Stimulated activated CD4-positive, alpha-beta T cell treated with anti-CD3 and anti-CD28 coated beads, Interleukin-1b, Interleukin-23, amount 100 ng/mL, for 1 hour (primary cell): ENCODE measurements at regions not wholly inside any gene's neighbourhood (a gene's known extent, or its start where the extent isn't known, plus 50 kb on each side); places are given as distances from the start of the nearest gene placed in this dataset.
"Not testable (repeated sequence)": the region's sequence is repeated elsewhere in the genome, so short reads cannot be mapped to it uniquely, and the experiment has no call there.

Experiments
- DNase-seq, 2 donors: peaks; one replicate each; pipeline ENCODE4 v3.0.0-alpha.2; 2020; ENCODE audit warnings: low read depth in 2 of 2

DNA sequence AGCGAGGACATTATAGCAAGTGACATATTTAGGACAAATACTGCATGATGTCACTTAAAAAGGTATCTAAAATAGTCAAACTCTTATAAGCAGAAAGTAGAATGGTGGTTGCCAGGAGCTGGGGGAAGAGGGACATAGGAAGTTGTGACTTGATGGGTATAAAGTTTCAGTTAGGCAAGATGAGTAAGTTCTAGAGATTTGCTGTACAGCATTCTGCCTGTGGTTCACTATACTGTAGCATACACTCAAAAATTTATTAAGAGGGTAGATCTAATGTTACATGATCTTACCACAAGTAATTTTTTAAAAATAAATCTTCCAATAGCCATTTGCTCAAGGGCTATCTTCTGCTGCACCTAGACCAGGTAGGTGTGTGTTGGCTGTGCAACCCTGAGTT is 78.1 kb upstream of the NPAS2 start:
- DNase-seq = no peak

GRCh38 chr2:100742277-100743254 is 77.4 kb upstream of the NPAS2 start:
- no peak for DNase-seq

DNA sequence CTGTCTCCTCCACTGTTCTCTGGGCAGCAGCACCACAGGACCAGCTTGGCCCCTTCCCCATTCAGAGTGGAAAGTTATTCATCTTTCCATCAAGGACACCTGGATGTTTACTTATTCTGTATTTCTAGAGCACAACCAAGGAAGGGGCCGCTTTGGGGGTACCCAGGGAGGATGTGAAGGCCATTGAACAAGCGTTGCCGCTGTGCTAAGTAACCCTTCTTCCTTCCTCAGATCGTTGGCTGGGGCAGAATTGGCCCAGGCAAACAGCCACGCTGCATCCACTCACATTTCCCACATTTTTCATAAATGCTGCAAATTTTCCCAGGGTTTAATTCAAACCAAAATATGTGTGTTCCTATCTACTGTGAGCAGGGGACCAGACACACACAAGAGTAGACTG is 76.2 kb upstream of the NPAS2 start:
- DNase-seq = no peak

- DNase-seq = no peak
Measured at GRCh38 chr2:100744184-100744583, 75.8 kb upstream of the NPAS2 start.

DNA sequence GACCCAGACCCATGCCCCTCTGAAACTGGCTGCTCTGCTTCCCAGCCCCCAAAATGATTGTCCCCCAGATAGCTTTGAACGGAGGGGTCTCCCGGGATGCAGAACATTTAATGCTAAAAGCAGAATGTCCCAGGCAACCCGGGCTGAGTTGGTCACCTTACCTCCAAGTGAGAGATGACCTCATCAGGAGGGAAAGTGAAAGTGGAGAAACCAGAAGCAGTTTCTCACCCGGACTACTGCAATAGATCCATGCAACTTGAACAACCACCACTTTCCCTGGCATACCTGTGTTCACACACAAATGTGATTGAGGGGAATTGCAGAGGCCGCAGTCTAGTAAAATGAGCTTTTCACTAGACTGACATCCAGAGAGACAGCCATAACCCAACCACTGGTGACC is 75.3 kb upstream of the NPAS2 start:
- DNase-seq = no peak

DNA sequence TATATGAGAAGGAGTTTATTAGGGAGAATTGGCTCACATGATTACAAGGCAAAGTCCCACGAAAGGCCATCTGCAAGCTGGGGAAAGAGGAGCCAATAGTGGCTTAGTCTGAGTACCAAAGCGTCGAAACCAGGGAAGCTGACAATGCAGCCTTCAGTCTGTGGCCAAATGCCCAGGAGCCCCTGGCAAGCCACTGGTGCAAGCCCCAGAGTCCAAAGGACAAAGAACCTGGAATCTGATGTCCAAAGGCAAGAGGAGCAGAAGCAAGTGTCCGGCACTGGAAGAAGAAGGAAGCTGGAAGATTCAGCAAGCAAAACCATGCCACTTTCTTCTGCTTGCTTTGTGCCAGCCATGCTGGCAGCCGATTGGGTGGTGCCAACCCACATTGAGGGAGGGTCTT is 74.3 kb upstream of the NPAS2 start:
- no peak for DNase-seq

DNA sequence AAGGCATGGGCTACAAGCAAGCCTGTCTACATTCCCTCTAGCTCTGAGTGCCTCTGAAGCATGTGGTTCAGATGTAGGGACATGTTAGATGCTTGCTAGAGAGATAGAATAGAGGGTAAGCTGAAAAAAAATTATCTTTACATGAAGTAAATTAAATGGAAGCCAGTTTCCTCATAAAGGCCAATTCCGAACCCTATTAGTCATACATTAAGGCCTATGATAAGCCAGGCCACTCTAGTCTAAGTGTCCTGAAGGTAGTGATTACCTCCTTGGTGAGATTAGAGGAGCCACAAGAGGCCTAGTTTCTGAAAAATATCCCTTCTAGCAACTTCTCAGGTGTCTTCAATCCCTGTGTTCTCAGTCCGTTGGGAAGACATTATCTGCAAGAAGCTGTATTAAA is 72.4 kb upstream of the NPAS2 start:
- DNase-seq = no peak

GRCh38 chr2:100747996-100748615 is 71.8 kb upstream of the NPAS2 start:
- no peak for DNase-seq

DNA sequence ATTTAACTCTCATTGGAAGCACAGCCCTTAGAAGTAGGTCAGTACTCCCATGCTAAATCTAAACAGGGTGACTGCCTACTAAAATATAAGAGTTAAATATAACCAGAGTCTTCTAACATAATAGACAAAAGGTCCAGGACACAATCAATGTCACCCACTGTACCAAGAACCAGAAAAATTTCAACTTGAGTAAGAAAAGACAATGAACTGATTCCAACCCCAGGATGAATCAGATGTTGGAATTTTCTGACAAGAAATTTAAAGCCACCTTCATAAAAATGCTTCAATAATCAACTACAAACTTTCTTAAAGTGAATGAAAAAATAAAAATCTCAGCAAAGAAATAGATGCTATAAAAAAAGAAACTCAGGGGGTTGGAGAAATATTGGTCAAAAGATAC is 71.3 kb upstream of the NPAS2 start:
- no peak for DNase-seq

DNA sequence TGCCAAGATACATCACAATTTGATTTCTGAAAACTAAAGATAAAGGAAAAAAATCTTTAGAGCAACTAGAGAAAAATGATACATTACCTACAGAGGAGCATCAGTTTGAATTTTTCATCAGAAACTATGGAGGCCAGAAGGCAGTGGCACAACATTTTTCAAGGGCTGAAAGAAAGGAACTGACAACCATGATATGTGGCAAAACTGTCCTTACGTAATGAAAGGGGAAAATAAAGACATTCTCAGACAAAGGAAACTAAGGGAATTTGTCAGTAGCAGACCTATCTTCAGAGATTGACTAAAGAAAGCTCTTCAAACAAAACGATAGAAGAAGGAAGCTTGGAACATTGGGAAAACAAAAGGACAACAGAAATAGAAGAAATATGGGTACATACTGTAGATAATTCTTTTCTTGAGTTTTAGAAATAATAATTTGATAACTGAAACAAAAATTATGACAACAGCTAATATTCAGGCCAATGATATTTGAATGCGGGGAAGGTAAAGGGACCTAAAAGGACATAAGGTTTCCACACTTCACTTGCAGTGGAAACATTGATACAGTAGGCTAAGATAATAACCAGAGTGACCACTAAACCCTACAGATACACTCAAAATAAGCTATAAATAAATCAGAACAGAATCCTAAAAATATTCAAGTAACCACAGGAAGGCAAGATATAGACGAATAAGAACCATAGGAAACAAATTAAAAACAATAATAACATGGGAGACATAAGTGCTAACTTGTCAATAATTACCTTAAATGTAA is 70.0 kb upstream of the NPAS2 start:
- no peak for DNase-seq

DNA sequence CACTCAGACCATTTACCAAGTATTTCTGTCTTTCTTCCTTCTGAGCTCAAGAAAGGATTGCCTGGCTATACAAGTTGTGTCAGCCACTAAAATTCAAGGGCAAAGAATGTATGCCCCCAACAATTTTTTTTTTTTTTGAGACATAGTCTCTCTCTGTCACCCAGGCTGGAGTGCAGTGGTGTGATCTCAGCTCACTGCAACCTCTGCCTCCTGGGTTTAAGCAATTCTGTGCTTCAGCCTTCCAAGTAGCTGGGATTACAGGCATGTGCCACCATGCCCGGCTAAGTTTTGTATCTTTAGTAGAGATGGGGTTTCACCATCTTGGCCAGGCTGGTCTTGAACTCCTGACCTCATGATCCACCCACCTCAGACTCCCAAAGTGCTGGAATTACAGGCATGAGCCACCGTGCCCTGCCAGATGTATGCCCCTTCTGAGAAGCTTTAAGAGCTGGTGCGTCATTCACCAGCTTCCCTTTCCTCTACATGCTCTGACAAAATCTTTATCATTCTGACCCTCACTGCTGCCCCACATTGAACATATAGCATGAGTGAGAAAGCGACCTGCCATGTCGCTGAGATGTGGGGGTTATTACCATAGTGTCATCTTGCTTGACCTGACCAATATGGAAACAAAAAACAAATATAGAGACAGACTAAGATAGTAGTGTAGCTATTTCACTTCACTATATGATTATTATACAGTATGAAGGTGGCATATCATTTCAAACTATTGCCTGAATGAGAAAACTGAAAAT is 67.9 kb upstream of the NPAS2 start:
- not testable (repeated sequence) for DNase-seq

DNA sequence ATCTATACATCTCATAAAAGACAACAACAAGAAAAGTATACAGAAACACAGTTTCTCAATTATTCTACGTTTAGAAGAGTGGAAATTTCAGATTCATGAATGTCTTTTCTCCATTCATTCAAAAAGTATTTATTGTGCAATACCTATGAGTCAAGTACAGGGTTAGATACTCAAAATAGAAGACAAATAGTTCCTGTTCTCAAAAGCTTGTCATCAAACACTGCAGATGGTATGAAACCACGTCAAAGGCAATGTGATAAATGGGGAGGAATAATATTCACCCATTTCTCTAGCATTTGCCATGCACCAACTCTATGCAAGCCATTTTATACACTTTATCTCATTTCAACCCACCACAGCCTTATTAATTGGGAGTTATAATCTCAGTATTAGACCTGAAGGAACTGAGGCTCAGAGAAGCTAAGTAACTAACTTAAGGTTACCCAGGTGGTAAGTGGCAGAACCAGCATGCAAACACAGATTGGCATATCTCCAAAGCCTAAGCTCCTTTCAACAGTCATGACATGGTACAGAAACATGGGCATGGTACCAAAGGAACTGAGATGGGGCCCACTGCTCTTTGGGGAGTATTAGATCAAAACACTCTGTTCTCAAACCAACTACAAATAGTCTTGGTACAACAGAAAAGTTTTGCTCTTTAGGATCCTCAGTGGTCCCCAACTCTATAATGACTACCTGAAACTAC is 67.2 kb upstream of the NPAS2 start:
- DNase-seq = no peak

DNA sequence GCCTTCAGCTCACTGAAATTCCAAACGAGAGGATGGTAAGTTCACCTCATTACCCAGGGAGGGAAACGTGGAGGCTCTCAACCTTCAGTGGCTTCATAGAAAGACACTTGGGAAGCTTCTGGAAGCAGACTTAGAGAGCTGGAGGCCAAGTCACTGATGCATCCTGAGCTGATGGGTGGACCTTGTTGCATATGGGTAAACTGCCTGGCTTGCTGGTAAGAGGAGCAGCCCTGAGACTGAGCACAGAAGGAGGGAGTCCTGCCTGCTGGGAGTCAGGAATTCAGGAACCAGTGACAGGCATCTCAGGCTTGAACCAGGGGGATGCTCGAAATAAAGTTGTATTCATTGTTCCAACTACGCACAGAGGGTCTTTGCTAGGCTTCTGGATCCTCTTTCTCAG is 66.5 kb upstream of the NPAS2 start:
- DNase-seq = no peak

GRCh38 chr2:100753881-100754280 is 66.1 kb upstream of the NPAS2 start:
- no peak for DNase-seq

- DNase-seq = no peak
Measured at GRCh38 chr2:100754951-100755350, 65.0 kb upstream of the NPAS2 start.

DNA sequence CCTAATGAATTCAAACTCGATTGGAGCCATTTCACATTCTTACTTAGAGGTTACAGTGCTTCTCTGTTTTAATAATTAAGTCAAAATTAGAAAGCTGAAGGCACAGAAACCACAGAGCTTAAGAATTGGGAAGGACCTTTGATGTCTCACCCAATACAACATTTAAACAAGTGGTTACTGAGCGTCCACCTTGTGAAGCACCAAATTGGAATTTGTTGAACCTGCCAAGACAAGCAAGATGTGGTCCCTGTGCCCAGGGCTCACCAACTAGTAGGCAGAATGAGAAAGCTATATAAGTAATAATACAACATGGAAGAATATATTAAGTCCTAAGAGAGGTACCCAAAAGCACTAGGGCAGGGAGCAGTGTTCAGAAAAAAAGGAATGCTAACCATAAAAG is 64.5 kb upstream of the NPAS2 start:
- DNase-seq = no peak

GRCh38 chr2:100756704-100757103 is 63.2 kb upstream of the NPAS2 start:
- no peak for DNase-seq

GRCh38 chr2:100757621-100758394 is 62.1 kb upstream of the NPAS2 start:
- no peak for DNase-seq

DNA sequence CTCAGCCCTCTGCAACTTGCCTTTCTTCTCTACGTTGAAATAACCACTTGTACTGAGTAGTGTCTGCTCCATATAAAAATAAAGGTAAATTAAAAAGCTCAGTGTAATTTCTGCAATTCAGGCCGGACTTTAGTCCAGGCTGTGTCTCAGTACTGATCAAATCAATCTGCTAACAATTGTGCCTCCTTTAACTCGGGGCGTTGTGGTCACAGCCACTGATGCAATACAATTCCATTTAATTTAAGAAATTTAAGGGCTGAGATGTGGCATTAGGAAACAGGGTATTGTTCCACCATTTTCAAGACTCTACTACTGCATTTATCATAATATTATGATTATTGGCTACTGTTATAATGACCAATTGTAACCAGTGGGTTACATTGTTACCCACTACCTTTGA is 60.0 kb upstream of the NPAS2 start:
- DNase-seq = no peak

DNA sequence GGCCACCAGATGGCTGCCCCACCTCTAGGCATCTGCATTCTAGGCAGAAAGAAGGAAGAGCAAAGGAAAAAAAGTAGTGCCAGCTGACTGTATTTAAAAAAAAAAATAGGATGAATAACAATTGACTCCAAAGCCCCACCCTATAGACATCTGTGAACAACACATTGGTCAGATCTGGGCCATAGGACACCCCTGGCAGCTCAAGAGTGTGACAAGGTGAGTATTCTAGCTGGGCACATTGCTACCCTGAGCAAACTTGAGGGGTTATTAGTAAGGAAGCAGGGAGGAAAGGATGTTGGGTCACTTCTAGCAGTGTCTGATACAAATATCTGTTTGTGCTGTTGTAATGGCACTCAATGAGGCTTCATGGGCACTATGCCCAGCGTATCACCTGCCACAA is 58.6 kb upstream of the NPAS2 start:
- no peak for DNase-seq
